Neuronal stem cell (in vitro differentiated cells): ENCODE measurements at regions not wholly inside any gene's neighbourhood (a gene's known extent, or its start where the extent isn't known, plus 50 kb on each side); places are given as distances from the start of the nearest gene placed in this dataset.

ENCODE experiments used
- DNase-seq: peaks from one replicate; pipeline ENCODE4 v3.0.0-alpha.2; 2013; ENCODE audit warnings: low spot score
- H2AFZ ChIP-seq: one replicate; pipeline ENCODE4 v1.6.1; 2013; ENCODE audit warnings: mild to moderate bottlenecking, low read length, inconsistent platforms
- H2AK5ac ChIP-seq: 2 replicates; pipeline ENCODE4 v1.6.1; 2013; ENCODE audit warnings: low read depth, mild to moderate bottlenecking, inconsistent platforms, low read length, moderate library complexity, mixed read lengths
- H2BK120ac ChIP-seq: 2 replicates; pipeline ENCODE4 v1.6.1; 2013; ENCODE audit warnings: low read depth, mild to moderate bottlenecking, inconsistent platforms, low read length, moderate library complexity, mixed read lengths
- H2BK12ac ChIP-seq: one replicate; pipeline ENCODE4 v1.6.1; 2013; ENCODE audit warnings: low read length, inconsistent platforms
- H2BK15ac ChIP-seq: 2 replicates; pipeline ENCODE4 v1.6.1; 2013; ENCODE audit warnings: mild to moderate bottlenecking, low read length, inconsistent platforms, mixed read lengths
- H2BK5ac ChIP-seq: one replicate; pipeline ENCODE4 v1.6.1; 2013; ENCODE audit warnings: inconsistent platforms, mild to moderate bottlenecking, low read length, moderate library complexity
- H3K14ac ChIP-seq: one replicate; pipeline ENCODE4 v1.6.1; 2013; ENCODE audit warnings: low read length, inconsistent platforms
- H3K18ac ChIP-seq: 2 replicates; pipeline ENCODE4 v1.6.1; 2013; ENCODE audit warnings: low read length, inconsistent platforms
- H3K23ac ChIP-seq: 2 replicates; pipeline ENCODE4 v1.6.1; 2013; ENCODE audit warnings: low read depth, mild to moderate bottlenecking, mixed read lengths, low read length, inconsistent platforms; ENCODE audit not compliant: poor library complexity
- H3K27ac ChIP-seq: replicated peaks from 3 replicates; pipeline ENCODE4 v1.5.1; 2013; ENCODE audit warnings: low read length, inconsistent platforms
- H3K27me3 ChIP-seq, 3 experiments: 2 replicates each; pipeline ENCODE4 v1.6.1; 2013; ENCODE audit warnings: low read length in 3 of 3, mild to moderate bottlenecking in 2 of 3, inconsistent platforms in 1 of 3, low read depth in 1 of 3, mixed read lengths in 1 of 3, moderate library complexity in 1 of 3; ENCODE audit not compliant: control insufficient read depth in 3 of 3, insufficient read depth in 3 of 3
- H3K36me3 ChIP-seq, 2 donors: replicated peaks in 1 of 2; 2 replicates each; pipeline ENCODE4 v1.6.1; 2013; ENCODE audit warnings: low read length in 2 of 2; ENCODE audit not compliant: control insufficient read depth in 2 of 2, insufficient read depth in 2 of 2
- H3K4ac ChIP-seq: 2 replicates; pipeline ENCODE4 v1.6.1; 2013; ENCODE audit warnings: inconsistent platforms, mild to moderate bottlenecking, low read length, moderate library complexity
- H3K4me1 ChIP-seq, 2 donors: 1 replicate in 1 of 2; 2 replicates in 1 of 2; pipeline ENCODE4 v1.6.1; 2013; ENCODE audit warnings: low read length in 2 of 2, low read depth in 1 of 2; ENCODE audit not compliant: control insufficient read depth in 2 of 2, insufficient read depth in 1 of 2
- H3K4me2 ChIP-seq: one replicate; pipeline ENCODE4 v1.6.1; 2013; ENCODE audit warnings: mild to moderate bottlenecking, low read length, inconsistent platforms; ENCODE audit not compliant: insufficient read depth, poor library complexity, severe bottlenecking
- H3K4me3 ChIP-seq, 2 donors: 2 replicates each; pipeline ENCODE4 v1.5.1; 2013; ENCODE audit warnings: low read length in 2 of 2, mild to moderate bottlenecking in 2 of 2, inconsistent platforms in 1 of 2, moderate library complexity in 1 of 2
- H3K79me1 ChIP-seq: one replicate; pipeline ENCODE4 v1.6.1; 2013; ENCODE audit warnings: low read depth, mild to moderate bottlenecking, inconsistent platforms, low read length, moderate library complexity
- H3K9ac ChIP-seq: one replicate; pipeline ENCODE4 v1.6.1; 2013; ENCODE audit warnings: mild to moderate bottlenecking, low read depth, low read length, inconsistent platforms; ENCODE audit not compliant: poor library complexity
- H3K9me3 ChIP-seq, 2 donors: replicated peaks in 1 of 2; 2 replicates each; pipeline versions ENCODE3 to v1.6.1; 2013; ENCODE audit warnings: low read length in 2 of 2, mild to moderate bottlenecking in 2 of 2, inconsistent platforms in 1 of 2, low read depth in 1 of 2, mixed read lengths in 1 of 2, moderate library complexity in 1 of 2; ENCODE audit not compliant: control insufficient read depth in 2 of 2, insufficient read depth in 1 of 2
- H4K8ac ChIP-seq: one replicate; pipeline ENCODE4 v1.6.1; 2013; ENCODE audit warnings: low read depth, mild to moderate bottlenecking, inconsistent platforms, low read length, moderate library complexity
- H4K91ac ChIP-seq: one replicate; pipeline ENCODE4 v1.6.1; 2013; ENCODE audit warnings: low read length, low read depth, mild to moderate bottlenecking, inconsistent platforms; ENCODE audit not compliant: poor library complexity
- WGBS, 2 donors: extraction: QIAGEN DNeasy Blood & Tissue Kit; methylation state at CpG; one replicate each; pipeline ENCODE4 v1.1.7; 2013; ENCODE audit warnings: missing lambda C conversion rate in 2 of 2, mixed read lengths in 1 of 2; ENCODE audit not compliant: insufficient read length in 2 of 2, insufficient replicate concordance in 1 of 2; ENCODE audit errors: extremely low coverage in 2 of 2; 5-methylcytosine and 5-hydroxymethylcytosine counted together

DNA sequence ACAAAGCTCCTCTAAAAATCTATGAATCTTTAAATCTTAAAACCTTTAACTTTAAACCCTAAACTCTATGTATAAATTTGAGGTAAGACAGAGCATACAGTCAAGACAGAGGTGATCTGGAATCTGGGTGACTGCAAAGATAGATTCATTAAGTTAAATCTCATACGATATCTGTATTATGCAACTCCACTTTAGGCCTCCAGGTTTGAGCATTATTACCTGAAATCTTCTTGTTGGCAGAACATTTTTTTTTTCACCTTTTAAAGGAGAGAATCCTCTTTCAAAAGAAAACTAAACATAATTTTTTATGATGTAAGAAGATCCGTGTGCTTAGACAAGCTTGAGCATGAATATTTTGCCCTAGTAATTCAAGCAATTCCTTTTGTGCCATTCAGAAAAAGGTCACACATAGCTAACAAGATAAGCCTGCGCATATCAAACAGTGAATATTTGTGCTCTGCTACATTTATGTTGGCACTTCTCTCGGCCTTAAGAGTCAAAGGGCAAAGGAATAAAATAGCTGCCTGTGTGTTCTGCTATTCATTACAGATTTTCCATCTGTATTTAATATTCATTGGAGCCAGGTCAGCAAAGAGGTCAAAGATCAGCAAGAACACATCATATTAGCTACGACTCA, 163.3 kb downstream of the TMTC3 start:
- no peak overlapping the region for H4K91ac ChIP-seq
- no peaks in the 10 kb centered on the region for H3K9me3 ChIP-seq
- no CpG with 5 or more reads among the region's 5 CpGs for WGBS, 2 donors
- H3K36me3 ChIP-seq = no peaks in the 10 kb centered on the region
- no peak overlapping the region for H2BK5ac ChIP-seq
- no peak overlapping the region for H2BK120ac ChIP-seq
- H3K27me3 ChIP-seq = no peaks in the 10 kb centered on the region
- no peak overlapping the region for H2AK5ac ChIP-seq
- H4K8ac ChIP-seq = no peak overlapping the region
- H3K4me1 ChIP-seq = peaks cover 1 to 20% of the 10 kb centered on the region in 2 donors
- H3K14ac ChIP-seq = no peak overlapping the region
- no peak overlapping the region for H3K27ac ChIP-seq
- no peak overlapping the region for H2BK12ac ChIP-seq
- no peak overlapping the region for H2BK15ac ChIP-seq
- no peak for DNase-seq
- no peak overlapping the region for H3K4me3 ChIP-seq
- H3K79me1 ChIP-seq = no peaks in the 10 kb centered on the region
- H3K4ac ChIP-seq = no peak overlapping the region
- H3K9ac ChIP-seq = no peak overlapping the region
- H3K4me2 ChIP-seq = no peak overlapping the region
- H2AFZ ChIP-seq = no peak overlapping the region
- H3K23ac ChIP-seq = no peak overlapping the region
- no peak overlapping the region for H3K18ac ChIP-seq

DNA sequence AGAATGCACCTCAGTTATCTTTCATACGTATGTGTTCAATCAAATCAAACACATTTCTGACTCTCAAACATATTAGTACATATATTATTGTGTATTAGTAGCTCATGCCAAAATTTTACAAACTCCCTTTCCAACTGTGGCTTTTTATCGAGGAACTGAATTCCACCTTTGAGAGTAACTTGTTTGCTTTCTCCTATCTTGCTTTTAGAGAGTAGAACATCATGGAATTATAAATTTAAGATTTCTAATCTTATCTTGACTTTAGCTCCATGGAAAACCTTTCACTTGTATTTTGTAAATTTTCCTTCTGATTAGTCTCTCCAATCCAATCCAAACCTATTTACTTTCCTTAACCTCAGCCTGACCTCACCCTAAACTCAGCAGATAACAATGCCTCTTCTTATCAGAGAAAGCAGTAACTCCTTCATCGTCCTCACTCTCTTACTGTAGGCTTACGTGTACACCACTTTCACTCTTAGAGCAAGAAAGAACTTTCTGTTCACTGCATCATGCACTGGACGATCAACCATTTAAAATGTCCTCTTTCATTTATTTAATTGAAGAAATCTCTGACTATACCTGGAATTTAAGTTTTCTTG, 164.5 kb downstream of the TMTC3 start:
- no peak overlapping the region for H2AK5ac ChIP-seq
- no peak overlapping the region for H2AFZ ChIP-seq
- H3K14ac ChIP-seq = no peak overlapping the region
- H2BK5ac ChIP-seq = no peak overlapping the region
- H3K23ac ChIP-seq = no peak overlapping the region
- DNase-seq = no peak
- H3K9ac ChIP-seq = no peak overlapping the region
- no peak overlapping the region for H2BK15ac ChIP-seq
- no peak overlapping the region for H3K4ac ChIP-seq
- H3K4me1 ChIP-seq = peaks cover 1 to 24% of the 10 kb centered on the region in 2 donors
- H3K27ac ChIP-seq = no peak overlapping the region
- H3K36me3 ChIP-seq = no peaks in the 10 kb centered on the region
- no peak overlapping the region for H4K8ac ChIP-seq
- H3K27me3 ChIP-seq = no peaks in the 10 kb centered on the region
- H3K4me2 ChIP-seq = no peak overlapping the region
- no peak overlapping the region for H3K4me3 ChIP-seq
- no peak overlapping the region for H2BK120ac ChIP-seq
- no peak overlapping the region for H3K18ac ChIP-seq
- H3K9me3 ChIP-seq = no peaks in the 10 kb centered on the region
- no peaks in the 10 kb centered on the region for H3K79me1 ChIP-seq
- WGBS, 2 donors = no CpG with 5 or more reads among the region's 5 CpGs
- H2BK12ac ChIP-seq = no peak overlapping the region
- no peak overlapping the region for H4K91ac ChIP-seq

DNA sequence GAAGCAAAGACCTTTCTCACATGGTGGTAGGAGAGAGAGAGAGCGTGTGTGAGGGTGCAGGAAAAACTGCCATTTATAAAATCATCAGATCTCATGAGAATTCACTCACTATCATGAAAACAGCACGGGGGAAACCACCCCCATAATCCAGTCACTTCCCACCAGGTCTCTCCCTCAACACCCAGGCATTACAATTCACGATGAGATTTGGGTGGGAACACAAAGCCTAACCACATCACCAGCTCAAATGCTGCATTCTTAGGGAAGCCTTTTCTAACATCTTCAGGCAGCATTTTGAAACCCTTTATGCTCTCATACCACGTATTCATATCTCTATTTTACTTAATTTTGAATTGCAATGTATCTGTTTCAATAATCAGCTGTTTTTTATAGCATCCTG, 165.9 kb downstream of the TMTC3 start:
- Histone ChIP-seq H2BK5ac (no peak overlapping the region), H2BK12ac (no peak overlapping the region), H2BK120ac (no peak overlapping the region), H3K9me3 (no peaks in the 10 kb centered on the region), H3K14ac (no peak overlapping the region), H2AFZ (no peak overlapping the region), H3K4me1 (peaks cover 1 to 24% of the 10 kb centered on the region in 2 donors), H3K4me2 (no peak overlapping the region), H2BK15ac (no peak overlapping the region), H3K36me3 (no peaks in the 10 kb centered on the region), H2AK5ac (no peak overlapping the region), H3K4ac (no peak overlapping the region), H3K4me3 (no peak overlapping the region), H4K8ac (no peak overlapping the region), H3K27me3 (no peaks in the 10 kb centered on the region), H3K18ac (no peak overlapping the region), H3K27ac (no peak overlapping the region), H4K91ac (no peak overlapping the region), H3K23ac (no peak overlapping the region), H3K79me1 (no peaks in the 10 kb centered on the region), H3K9ac (no peak overlapping the region)
- WGBS, 2 donors = no CpG with 5 or more reads among the region's 4 CpGs
- no peak for DNase-seq

DNA sequence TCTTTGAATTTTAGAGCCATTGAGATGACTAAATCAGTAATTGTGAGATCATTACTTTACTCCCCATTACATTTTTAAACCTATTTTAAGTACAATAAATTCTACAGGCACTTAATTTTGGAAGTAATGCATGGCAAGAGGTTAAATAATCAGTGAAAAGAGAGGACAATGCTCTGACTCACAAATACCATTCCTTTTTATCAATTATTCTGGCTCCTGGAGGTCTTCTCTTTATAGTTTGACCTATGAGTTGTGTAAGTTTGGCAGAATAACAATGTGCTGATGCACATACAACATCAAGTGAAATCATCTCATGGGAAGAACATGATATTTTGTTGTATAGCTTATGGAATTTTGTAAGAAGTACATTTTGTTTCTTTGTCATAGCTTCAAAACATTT, 166.7 kb downstream of the TMTC3 start:
- Histone ChIP-seq H3K23ac (no peak overlapping the region), H4K91ac (no peak overlapping the region), H3K9me3 (no peaks in the 10 kb centered on the region), H2BK120ac (no peak overlapping the region), H3K18ac (no peak overlapping the region), H2BK5ac (no peak overlapping the region), H2BK12ac (no peak overlapping the region), H3K79me1 (no peaks in the 10 kb centered on the region), H3K4ac (no peak overlapping the region), H3K27me3 (no peaks in the 10 kb centered on the region), H3K9ac (no peak overlapping the region), H3K14ac (no peak overlapping the region), H3K36me3 (no peaks in the 10 kb centered on the region), H3K27ac (no peak overlapping the region), H2AFZ (no peak overlapping the region), H4K8ac (no peak overlapping the region), H3K4me2 (no peak overlapping the region), H2BK15ac (no peak overlapping the region), H3K4me1 (peaks cover 1 to 24% of the 10 kb centered on the region in 2 donors), H2AK5ac (no peak overlapping the region), H3K4me3 (no peak overlapping the region)
- no peak for DNase-seq
